Calu3 (cell line): ENCODE measurements at regions not wholly inside any gene's neighbourhood (a gene's known extent, or its start where the extent isn't known, plus 50 kb on each side); places are given as distances from the start of the nearest gene placed in this dataset.

Source experiments
- BruUV-seq: library from RNA; stranded (reverse); fragments of 400-500 nt; replicated peaks from 2 replicates; lab custom pipeline; 2021; lab: Mats Ljungman, UMichigan
- CTCF ChIA-PET: fragments of 300-600 bp; sonication (Branson Sonifier 250); formaldehyde crosslinking; loops from one replicate; lab custom pipeline; 2022; ENCODE audit warnings: antibody characterized with exemption; lab: Charles Lee
- DNase-seq: peaks from one replicate; pipeline ENCODE4 v3.0.0; 2022
- H3K27ac Mint-ChIP-seq: one replicate; pipeline ENCODE4 v1.8.0; 2022; ENCODE audit warnings: mixed read lengths; ENCODE audit not compliant: unreplicated experiment
- H3K27me3 Mint-ChIP-seq: one replicate; pipeline ENCODE4 v1.8.0; 2022; ENCODE audit warnings: mixed read lengths; ENCODE audit not compliant: unreplicated experiment
- H3K36me3 Mint-ChIP-seq: one replicate; pipeline ENCODE4 v1.8.0; 2022; ENCODE audit warnings: mild to moderate bottlenecking, moderate library complexity, mixed read lengths; ENCODE audit not compliant: insufficient read depth, unreplicated experiment
- H3K4me1 Mint-ChIP-seq: one replicate; pipeline ENCODE4 v1.8.0; 2022; ENCODE audit warnings: mild to moderate bottlenecking, low read depth, mixed read lengths; ENCODE audit not compliant: unreplicated experiment
- H3K4me3 Mint-ChIP-seq: one replicate; pipeline ENCODE4 v1.8.0; 2022; ENCODE audit warnings: mild to moderate bottlenecking, low read depth, moderate library complexity, mixed read lengths; ENCODE audit not compliant: unreplicated experiment
- H3K9me3 Mint-ChIP-seq: one replicate; pipeline ENCODE4 v1.8.0; 2022; ENCODE audit warnings: low read depth, mixed read lengths; ENCODE audit not compliant: unreplicated experiment
- CTCF ChIP-seq: fragments of 200-600 bp; IDR thresholded peaks from one replicate; pipeline ENCODE4 v1.8.0; 2022; ENCODE audit warnings: antibody characterized with exemption; ENCODE audit not compliant: unreplicated experiment
- intact Hi-C: fragments of 100-400 bp; cut with micrococcal nuclease; formaldehyde crosslinking; loops from one replicate; pipeline ENCODE4 v1.10.0; 2022; ENCODE audit not compliant: unreplicated experiment

- CTCF ChIA-PET: no interaction called here
- TF ChIP-seq CTCF: no peak
- peaks cover 15% of the 10 kb centered on the region for H3K9me3 Mint-ChIP-seq
Observed at GRCh38 chr20:55667024-55667423, 338.3 kb downstream of the CBLN4 start.

GRCh38 chr20:55656231-55656775, 349.0 kb downstream of the CBLN4 start:
- no peak for DNase-seq
- no peak for TF ChIP-seq CTCF
- H3K4me1 Mint-ChIP-seq: no peaks in the 10 kb centered on the region
- H3K27ac Mint-ChIP-seq: no peak overlapping the region
- BruUV-seq: no TSS peak
- peaks cover 5% of the 10 kb centered on the region for H3K9me3 Mint-ChIP-seq
- CTCF ChIA-PET: no interaction called here
- intact Hi-C loops: no loop called here
- no peaks in the 10 kb centered on the region for H3K27me3 Mint-ChIP-seq
- no peaks in the 10 kb centered on the region for H3K36me3 Mint-ChIP-seq
- H3K4me3 Mint-ChIP-seq: no peak overlapping the region

More at GRCh38 chr20:55667024-55667423, 338.3 kb downstream of the CBLN4 start:
- BruUV-seq: no TSS peak
- no peak overlapping the region for H3K27ac Mint-ChIP-seq
- no peak for DNase-seq
- H3K4me1 Mint-ChIP-seq: no peaks in the 10 kb centered on the region
- no peak overlapping the region for H3K4me3 Mint-ChIP-seq
- intact Hi-C loops: no loop called here
- H3K27me3 Mint-ChIP-seq: no peaks in the 10 kb centered on the region
- no peaks in the 10 kb centered on the region for H3K36me3 Mint-ChIP-seq

- no TSS peak for BruUV-seq
- peaks cover 15% of the 10 kb centered on the region for H3K9me3 Mint-ChIP-seq
- no peaks in the 10 kb centered on the region for H3K27me3 Mint-ChIP-seq
- H3K4me3 Mint-ChIP-seq: no peak overlapping the region
- H3K36me3 Mint-ChIP-seq: no peaks in the 10 kb centered on the region
- CTCF ChIA-PET: no interaction called here
- DNase-seq: no peak
- no peaks in the 10 kb centered on the region for H3K4me1 Mint-ChIP-seq
- no peak overlapping the region for H3K27ac Mint-ChIP-seq
- intact Hi-C loops: no loop called here
- no peak for TF ChIP-seq CTCF
Observed at GRCh38 chr20:55650657-55651360, 354.5 kb downstream of the CBLN4 start.

- no TSS peak for BruUV-seq
- Mint-ChIP-seq H3K4me3 (no peak overlapping the region), H3K4me1 (no peaks in the 10 kb centered on the region), H3K27ac (no peak overlapping the region), H3K36me3 (no peaks in the 10 kb centered on the region), H3K9me3 (peaks cover 15% of the 10 kb centered on the region), H3K27me3 (no peaks in the 10 kb centered on the region)
- no peak for TF ChIP-seq CTCF
- intact Hi-C loops: no loop called here
- DNase-seq: no peak
- CTCF ChIA-PET: no interaction called here
Observed at GRCh38 chr20:55649254-55649653, 356.1 kb downstream of the CBLN4 start.
